ENCODE measurements at regions not wholly inside any gene's neighbourhood (a gene's known extent, or its start where the extent isn't known, plus 50 kb on each side); places are given as distances from the start of the nearest gene placed in this dataset.

DNA sequence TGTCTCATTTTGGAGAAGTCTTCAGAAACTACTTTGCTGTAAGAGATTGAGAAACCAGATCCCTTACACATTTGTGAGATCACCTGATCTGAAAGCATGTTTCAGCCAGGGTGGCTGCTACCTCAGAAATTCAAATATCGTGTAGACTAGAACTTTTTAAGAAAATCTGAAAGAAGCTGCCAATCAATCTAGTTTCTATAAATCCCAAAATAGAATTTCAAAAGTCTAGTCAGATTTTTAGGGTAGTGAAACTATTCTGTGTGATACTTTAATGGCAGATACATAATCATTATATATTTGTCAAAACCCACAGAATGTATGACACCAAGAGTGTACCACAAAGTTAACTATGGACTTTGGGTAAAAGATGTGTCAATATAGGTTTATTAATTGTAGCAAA is 79.9 kb upstream of the PLPPR5 start:
- no peaks in the 10 kb centered on the region for H3K9me3 ChIP-seq
- intact Hi-C loops (cut with DNase I), result no loop called here
- ATAC-seq (no peak), DNase-seq (no peak)
- H3K4me1 ChIP-seq, result no peaks in the 10 kb centered on the region
- WGBS, 3 donors, result 66 to 77% (median 73%) methylated on average over 1 of the region's 1 CpG
- no peak overlapping the region for H3K4me3 ChIP-seq
- H3K27me3 ChIP-seq (ENCODE audit: insufficient read depth in 3 of 3, low read length in 2 of 3), result no peaks in the 10 kb centered on the region
- H3K27ac ChIP-seq, result no peak overlapping the region
- TF ChIP-seq, protein P1, sequence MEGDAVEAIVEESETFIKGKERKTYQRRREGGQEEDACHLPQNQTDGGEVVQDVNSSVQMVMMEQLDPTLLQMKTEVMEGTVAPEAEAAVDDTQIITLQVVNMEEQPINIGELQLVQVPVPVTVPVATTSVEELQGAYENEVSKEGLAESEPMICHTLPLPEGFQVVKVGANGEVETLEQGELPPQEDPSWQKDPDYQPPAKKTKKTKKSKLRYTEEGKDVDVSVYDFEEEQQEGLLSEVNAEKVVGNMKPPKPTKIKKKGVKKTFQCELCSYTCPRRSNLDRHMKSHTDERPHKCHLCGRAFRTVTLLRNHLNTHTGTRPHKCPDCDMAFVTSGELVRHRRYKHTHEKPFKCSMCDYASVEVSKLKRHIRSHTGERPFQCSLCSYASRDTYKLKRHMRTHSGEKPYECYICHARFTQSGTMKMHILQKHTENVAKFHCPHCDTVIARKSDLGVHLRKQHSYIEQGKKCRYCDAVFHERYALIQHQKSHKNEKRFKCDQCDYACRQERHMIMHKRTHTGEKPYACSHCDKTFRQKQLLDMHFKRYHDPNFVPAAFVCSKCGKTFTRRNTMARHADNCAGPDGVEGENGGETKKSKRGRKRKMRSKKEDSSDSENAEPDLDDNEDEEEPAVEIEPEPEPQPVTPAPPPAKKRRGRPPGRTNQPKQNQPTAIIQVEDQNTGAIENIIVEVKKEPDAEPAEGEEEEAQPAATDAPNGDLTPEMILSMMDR (IDR thresholded peaks at IDR 0.05), result no peak
- no peaks in the 10 kb centered on the region for H3K36me3 ChIP-seq (ENCODE audit: insufficient read depth in 1 of 2, low read depth in 1 of 2)

DNA sequence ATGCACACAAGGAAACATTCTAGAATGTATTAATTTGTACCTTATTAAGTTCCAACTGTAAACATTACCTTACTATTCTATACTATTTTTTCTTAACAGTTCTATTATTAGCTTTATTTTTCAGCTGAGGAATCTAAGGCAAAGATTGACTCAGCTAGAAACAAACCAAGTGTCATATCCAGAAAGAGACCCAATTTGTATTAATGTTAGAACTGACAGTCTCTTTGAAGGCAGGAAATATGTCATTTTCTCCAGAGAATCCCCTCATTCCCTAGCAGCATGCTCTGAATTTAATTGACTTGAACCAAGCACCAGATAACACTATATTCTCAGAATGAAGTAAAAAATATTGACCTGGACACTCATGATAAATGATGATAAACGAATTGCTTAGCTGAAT is 81.4 kb upstream of the PLPPR5 start:
- DNase-seq, result no peak
- no peaks in the 10 kb centered on the region for H3K27me3 ChIP-seq (ENCODE audit: insufficient read depth in 3 of 3, low read length in 2 of 3)
- H3K9me3 ChIP-seq, result no peaks in the 10 kb centered on the region
- H3K4me1 ChIP-seq, result no peaks in the 10 kb centered on the region
- no peak overlapping the region for H3K4me3 ChIP-seq
- H3K27ac ChIP-seq, result no peak overlapping the region
- TF ChIP-seq, protein P1 (IDR thresholded peaks at IDR 0.05), result no peak
- ATAC-seq, result no peak
- intact Hi-C loops (cut with DNase I), result no loop called here
- 49 to 72% (median 67%) methylated on average over 1 of the region's 1 CpG for WGBS, 3 donors
- no peaks in the 10 kb centered on the region for H3K36me3 ChIP-seq (ENCODE audit: insufficient read depth in 1 of 2, low read depth in 1 of 2)

DNA sequence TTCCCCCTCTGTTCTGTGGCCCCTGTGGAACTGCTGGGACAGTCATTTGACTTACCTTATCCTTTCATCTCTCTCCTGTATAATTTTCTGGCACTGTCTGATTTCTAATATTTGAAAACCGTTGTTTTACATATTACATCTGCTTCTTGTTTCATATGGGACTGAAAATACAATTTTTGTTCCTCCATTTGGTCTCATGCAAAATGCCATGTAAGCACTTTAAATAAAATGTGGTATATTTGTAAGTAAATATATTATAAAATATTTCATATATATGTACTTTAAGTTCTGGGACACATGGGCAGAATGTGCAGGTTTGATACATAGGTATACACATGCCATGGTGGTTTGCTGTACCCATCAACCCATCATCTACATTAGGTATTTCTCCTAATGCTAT is 93.9 kb upstream of the PLPPR5 start:
- H3K27ac ChIP-seq, result no peak overlapping the region
- H3K4me1 ChIP-seq, result no peaks in the 10 kb centered on the region
- no peaks in the 10 kb centered on the region for H3K9me3 ChIP-seq
- TF ChIP-seq, protein P1 (IDR thresholded peaks at IDR 0.05), result no peak
- no peak overlapping the region for H3K4me3 ChIP-seq
- 79 to 91% (median 81%) methylated on average over 1 of the region's 1 CpG for WGBS, 3 donors
- DNase-seq, result no peak
- no peaks in the 10 kb centered on the region for H3K36me3 ChIP-seq (ENCODE audit: insufficient read depth in 1 of 2, low read depth in 1 of 2)
- intact Hi-C loops (cut with DNase I), result no loop called here
- no peaks in the 10 kb centered on the region for H3K27me3 ChIP-seq (ENCODE audit: insufficient read depth in 3 of 3, low read length in 2 of 3)
- no peak for ATAC-seq

DNA sequence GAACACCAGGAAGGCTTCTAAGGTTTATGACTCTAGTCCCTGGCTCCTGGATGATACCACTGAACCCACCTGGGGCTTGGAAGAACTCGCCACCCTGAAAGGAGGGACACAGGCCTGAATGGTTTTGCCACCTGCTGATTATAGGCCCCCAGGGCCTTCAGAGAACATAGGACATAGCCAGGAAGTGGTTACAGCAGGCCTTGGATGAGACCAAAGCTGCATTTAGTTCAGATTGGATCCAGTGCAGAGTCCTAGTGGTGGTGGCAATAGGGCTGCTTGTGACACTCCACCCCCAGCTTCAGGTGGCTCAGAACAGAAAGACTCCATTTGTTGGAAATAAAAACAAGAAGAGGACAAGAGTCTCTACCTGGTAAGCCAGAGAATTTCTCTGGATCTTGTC is 101.6 kb upstream of the PLPPR5 start:
- ATAC-seq, result no peak
- intact Hi-C loops (cut with DNase I), result no loop called here

DNA sequence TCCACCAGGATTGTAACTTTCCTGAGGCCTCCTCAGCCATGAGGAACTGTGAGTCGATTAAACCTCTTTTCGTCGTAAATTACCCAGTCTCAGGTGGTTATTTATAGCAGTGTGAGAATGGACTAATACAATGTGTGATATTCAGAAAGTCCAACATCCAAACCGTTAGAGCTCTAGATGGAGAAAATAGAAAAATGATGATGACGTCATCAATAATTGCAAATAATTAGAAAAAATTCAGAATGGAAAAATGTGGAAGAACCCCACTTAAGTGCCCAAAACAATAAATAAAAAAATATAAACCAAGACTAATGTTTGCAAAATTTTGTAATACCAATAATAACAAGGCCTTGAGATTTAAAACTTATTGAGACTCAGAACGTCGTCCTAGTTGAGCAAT is 103.0 kb upstream of the PLPPR5 start:
- H3K27me3 ChIP-seq (ENCODE audit: insufficient read depth in 3 of 3, low read length in 2 of 3), result no peaks in the 10 kb centered on the region
- no peak overlapping the region for H3K27ac ChIP-seq
- no peaks in the 10 kb centered on the region for H3K4me1 ChIP-seq
- TF ChIP-seq, protein P1 (IDR thresholded peaks at IDR 0.05), result no peak
- DNase-seq, result no peak
- no peak for ATAC-seq
- H3K9me3 ChIP-seq, result no peaks in the 10 kb centered on the region
- 79 to 85% (median 83%) methylated on average over 7 of the region's 7 CpGs for WGBS, 3 donors
- H3K4me3 ChIP-seq, result no peak overlapping the region
- intact Hi-C loops (cut with DNase I), result no loop called here
- H3K36me3 ChIP-seq (ENCODE audit: insufficient read depth in 1 of 2, low read depth in 1 of 2), result no peaks in the 10 kb centered on the region

More for the DNA sequence above, 101.6 kb upstream of the PLPPR5 start:
- Histone ChIP-seq H3K4me3 (no peak overlapping the region), H3K27ac (no peak overlapping the region), H3K27me3 (ENCODE audit: insufficient read depth in 3 of 3, low read length in 2 of 3) (no peaks in the 10 kb centered on the region), H3K4me1 (no peaks in the 10 kb centered on the region), H3K36me3 (ENCODE audit: insufficient read depth in 1 of 2, low read depth in 1 of 2) (no peaks in the 10 kb centered on the region), H3K9me3 (no peaks in the 10 kb centered on the region)
- TF ChIP-seq, protein P1 (IDR thresholded peaks at IDR 0.05), result no peak
- WGBS, 3 donors, result 70 to 84% (median 80%) methylated on average over 1 of the region's 1 CpG
- no peak for DNase-seq
